NCI-H1694 treated with DMSO at 0.1 percent for 48 hours (cell line): ENCODE measurements at regions not wholly inside any gene's neighbourhood (a gene's known extent, or its start where the extent isn't known, plus 50 kb on each side); places are given as distances from the start of the nearest gene placed in this dataset.
"Not testable (repeated sequence)": the region's sequence is repeated elsewhere in the genome, so short reads cannot be mapped to it uniquely, and the experiment has no call there.

Experiments
- DNase-seq: peaks from one replicate; lab custom pipeline; 2025; lab: John Stamatoyannopoulos, UW

GRCh38 chr13:97520061-97520460 lies 86.1 kb downstream of the RAP2A start:
- no peak for DNase-seq

GRCh38 chr13:97520866-97521265 lies 86.9 kb downstream of the RAP2A start:
- no peak for DNase-seq

GRCh38 chr13:97521726-97522125 lies 87.8 kb downstream of the RAP2A start:
- no peak for DNase-seq

GRCh38 chr13:97522243-97522642 lies 88.3 kb downstream of the RAP2A start:
- no peak for DNase-seq

- DNase-seq, result no peak
Observed at GRCh38 chr13:97526556-97526955, 92.6 kb downstream of the RAP2A start.

- DNase-seq, result no peak
Observed at GRCh38 chr13:97528518-97528917, 94.5 kb downstream of the RAP2A start.

GRCh38 chr13:97534540-97534939 lies 100.6 kb downstream of the RAP2A start:
- DNase-seq, result no peak

GRCh38 chr13:97535614-97536013 lies 101.6 kb downstream of the RAP2A start:
- no peak for DNase-seq

- no peak for DNase-seq
Observed at GRCh38 chr13:97537110-97537509, 103.1 kb downstream of the RAP2A start.

- no peak for DNase-seq
Observed at GRCh38 chr13:97538203-97538602, 104.2 kb downstream of the RAP2A start.

GRCh38 chr13:97539651-97540610 lies 106.0 kb downstream of the RAP2A start:
- no peak for DNase-seq

- no peak for DNase-seq
Observed at GRCh38 chr13:97540696-97541095, 106.7 kb downstream of the RAP2A start.

GRCh38 chr13:97542102-97542685 lies 108.2 kb downstream of the RAP2A start:
- no peak for DNase-seq

- DNase-seq, result no peak
Observed at GRCh38 chr13:97544031-97544765, 110.2 kb downstream of the RAP2A start.

- DNase-seq, result not testable (repeated sequence)
Observed at GRCh38 chr13:97544971-97545499, 111.1 kb downstream of the RAP2A start.

GRCh38 chr13:97548138-97548537 lies 114.2 kb downstream of the RAP2A start:
- DNase-seq, result no peak

GRCh38 chr13:97548711-97549110 lies 114.7 kb downstream of the RAP2A start:
- DNase-seq, result no peak

- no peak for DNase-seq
Observed at GRCh38 chr13:97549201-97549600, 115.2 kb downstream of the RAP2A start.

GRCh38 chr13:97554496-97554895 lies 120.5 kb downstream of the RAP2A start:
- DNase-seq, result no peak

- DNase-seq, result no peak
Observed at GRCh38 chr13:97555034-97555433, 121.1 kb downstream of the RAP2A start.

- DNase-seq, result no peak
Observed at GRCh38 chr13:97559030-97559429, 125.1 kb downstream of the RAP2A start.

GRCh38 chr13:97559981-97560380 lies 126.0 kb downstream of the RAP2A start:
- DNase-seq, result no peak
